Lung (tissue), 11 donors: ENCODE measurements at regions not wholly inside any gene's neighbourhood (a gene's known extent, or its start where the extent isn't known, plus 50 kb on each side); places are given as distances from the start of the nearest gene placed in this dataset.

ENCODE experiments used
- ATAC-seq: fragments of 200-7000 bp; cut with Tn5 transposase; one replicate; pipeline ENCODE4 v1.9.1; 2020; ENCODE audit warnings: moderate number of reproducible peaks; ENCODE audit not compliant: insufficient read depth, low FRiP score
- DNase-seq, 3 donors: peaks; one replicate each; pipeline ENCODE4 v3.0.0-alpha.2; 2013 to 2017
- H3K27ac ChIP-seq, 2 donors: one replicate each; pipeline ENCODE4 v1.5.1; 2013; ENCODE audit warnings: mild to moderate bottlenecking in 2 of 2, moderate library complexity in 2 of 2, control low read depth in 1 of 2, inconsistent platforms in 1 of 2, low read depth in 1 of 2, low read length in 1 of 2
- H3K27me3 ChIP-seq, 3 donors: one replicate each; pipeline ENCODE4 v1.5.1; 2013; ENCODE audit warnings: low read length in 2 of 3; ENCODE audit not compliant: control insufficient read depth in 3 of 3, insufficient read depth in 3 of 3
- H3K36me3 ChIP-seq, 4 donors: one replicate each; pipeline ENCODE4 v1.5.1; 2013; ENCODE audit warnings: low read length in 4 of 4, mild to moderate bottlenecking in 1 of 4, moderate library complexity in 1 of 4; ENCODE audit not compliant: control insufficient read depth in 4 of 4, insufficient read depth in 4 of 4
- H3K4me1 ChIP-seq, 5 donors: one replicate each; pipeline ENCODE4 v1.5.1; 2013; ENCODE audit warnings: low read length in 5 of 5, mild to moderate bottlenecking in 2 of 5, moderate library complexity in 1 of 5; ENCODE audit not compliant: control insufficient read depth in 5 of 5, insufficient read depth in 5 of 5
- H3K4me3 ChIP-seq: one replicate; pipeline ENCODE4 v1.5.1; 2013; ENCODE audit warnings: mild to moderate bottlenecking, control low read depth, moderate library complexity
- H3K9ac ChIP-seq, 2 donors: one replicate each; pipeline ENCODE4 v1.5.1; 2013; ENCODE audit warnings: low read length in 2 of 2, control low read depth in 1 of 2; ENCODE audit not compliant: insufficient read depth in 1 of 2
- H3K9me3 ChIP-seq, 4 donors: one replicate each; pipeline ENCODE4 v1.5.1; 2013; ENCODE audit warnings: low read length in 3 of 4, mild to moderate bottlenecking in 1 of 4, moderate library complexity in 1 of 4; ENCODE audit not compliant: control insufficient read depth in 4 of 4, insufficient read depth in 3 of 4
- WGBS, 2 donors: extraction: QIAGEN DNeasy Blood & Tissue Kit; methylation state at CpG; one replicate each; pipeline ENCODE4 v1.1.7; 2013; 5-methylcytosine and 5-hydroxymethylcytosine counted together
- TF ChIP-seq, protein P1 (sequence below): IDR thresholded peaks from 2 replicates; pipeline ENCODE4 v1.5.1; 2012; ENCODE audit warnings: mild to moderate bottlenecking; ENCODE audit errors: control extremely low read depth, extremely low read depth
- donor health status: control.
- donor health status: control.
- donor health status: Bipolar disorder and iron deficiency.
- donor health status: healthy.
- donor health status: DM: yes; HTN: yes; CAD: no.

DNA sequence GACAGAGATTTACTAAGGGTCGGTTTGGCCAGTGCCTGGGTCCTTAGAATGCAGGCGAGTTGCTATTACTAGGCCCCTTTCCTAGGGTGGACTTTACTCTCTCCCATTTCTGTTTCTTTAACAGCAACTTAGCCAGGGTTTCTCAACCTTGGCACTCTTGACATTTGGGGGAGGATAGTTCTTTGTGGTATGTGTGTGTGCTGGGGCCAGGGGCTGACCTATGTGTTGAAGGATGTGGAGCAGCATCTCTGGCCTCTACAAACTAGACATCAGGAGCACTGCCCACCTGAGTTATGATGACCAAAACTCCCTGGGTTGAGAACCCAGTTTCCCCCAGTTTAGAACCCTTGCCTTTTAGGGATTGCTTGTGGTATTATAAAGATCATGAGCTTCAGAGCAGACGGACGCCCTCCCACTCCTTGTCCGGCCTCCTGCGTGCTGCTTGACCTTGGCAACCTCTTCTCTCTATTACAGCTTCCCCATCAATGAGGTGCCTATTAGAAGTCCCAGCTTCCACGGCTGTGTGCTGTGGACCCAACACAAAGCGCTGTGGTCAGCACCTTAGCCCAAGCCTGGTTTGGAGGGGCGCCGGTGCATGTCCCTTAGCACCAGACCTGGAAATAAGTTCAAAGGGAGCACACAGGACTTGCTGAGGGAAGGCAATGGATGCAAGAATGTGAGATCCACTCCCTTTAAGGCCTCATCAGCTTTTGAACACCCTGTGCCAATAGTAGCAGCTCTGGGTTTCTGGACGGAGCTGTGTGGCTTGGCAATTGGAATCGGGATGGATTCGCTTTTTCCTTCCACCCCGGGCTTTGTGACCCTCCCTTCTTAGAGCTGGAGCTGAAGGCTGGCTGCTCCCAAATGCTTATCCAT is 239.2 kb upstream of the MAF start:
- H3K9ac ChIP-seq, result no peak overlapping the region
- peaks cover 0 to 58% (median 11%) of the 10 kb centered on the region in 5 donors for H3K4me1 ChIP-seq
- peak; percentile 35 for ATAC-seq
- TF ChIP-seq, protein P1, sequence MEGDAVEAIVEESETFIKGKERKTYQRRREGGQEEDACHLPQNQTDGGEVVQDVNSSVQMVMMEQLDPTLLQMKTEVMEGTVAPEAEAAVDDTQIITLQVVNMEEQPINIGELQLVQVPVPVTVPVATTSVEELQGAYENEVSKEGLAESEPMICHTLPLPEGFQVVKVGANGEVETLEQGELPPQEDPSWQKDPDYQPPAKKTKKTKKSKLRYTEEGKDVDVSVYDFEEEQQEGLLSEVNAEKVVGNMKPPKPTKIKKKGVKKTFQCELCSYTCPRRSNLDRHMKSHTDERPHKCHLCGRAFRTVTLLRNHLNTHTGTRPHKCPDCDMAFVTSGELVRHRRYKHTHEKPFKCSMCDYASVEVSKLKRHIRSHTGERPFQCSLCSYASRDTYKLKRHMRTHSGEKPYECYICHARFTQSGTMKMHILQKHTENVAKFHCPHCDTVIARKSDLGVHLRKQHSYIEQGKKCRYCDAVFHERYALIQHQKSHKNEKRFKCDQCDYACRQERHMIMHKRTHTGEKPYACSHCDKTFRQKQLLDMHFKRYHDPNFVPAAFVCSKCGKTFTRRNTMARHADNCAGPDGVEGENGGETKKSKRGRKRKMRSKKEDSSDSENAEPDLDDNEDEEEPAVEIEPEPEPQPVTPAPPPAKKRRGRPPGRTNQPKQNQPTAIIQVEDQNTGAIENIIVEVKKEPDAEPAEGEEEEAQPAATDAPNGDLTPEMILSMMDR, result no peak
- 74 to 80% methylated on average over 14 of the region's 14 CpGs for WGBS, 2 donors
- no peaks in the 10 kb centered on the region for H3K9me3 ChIP-seq
- peak overlapping the region in 1 of 2 donors; percentile 54 for H3K27ac ChIP-seq
- no peak overlapping the region for H3K4me3 ChIP-seq
- DNase-seq, result peak; percentile 93 to 98 (median 98)
- H3K27me3 ChIP-seq, result no peaks in the 10 kb centered on the region
- no peaks in the 10 kb centered on the region for H3K36me3 ChIP-seq

DNA sequence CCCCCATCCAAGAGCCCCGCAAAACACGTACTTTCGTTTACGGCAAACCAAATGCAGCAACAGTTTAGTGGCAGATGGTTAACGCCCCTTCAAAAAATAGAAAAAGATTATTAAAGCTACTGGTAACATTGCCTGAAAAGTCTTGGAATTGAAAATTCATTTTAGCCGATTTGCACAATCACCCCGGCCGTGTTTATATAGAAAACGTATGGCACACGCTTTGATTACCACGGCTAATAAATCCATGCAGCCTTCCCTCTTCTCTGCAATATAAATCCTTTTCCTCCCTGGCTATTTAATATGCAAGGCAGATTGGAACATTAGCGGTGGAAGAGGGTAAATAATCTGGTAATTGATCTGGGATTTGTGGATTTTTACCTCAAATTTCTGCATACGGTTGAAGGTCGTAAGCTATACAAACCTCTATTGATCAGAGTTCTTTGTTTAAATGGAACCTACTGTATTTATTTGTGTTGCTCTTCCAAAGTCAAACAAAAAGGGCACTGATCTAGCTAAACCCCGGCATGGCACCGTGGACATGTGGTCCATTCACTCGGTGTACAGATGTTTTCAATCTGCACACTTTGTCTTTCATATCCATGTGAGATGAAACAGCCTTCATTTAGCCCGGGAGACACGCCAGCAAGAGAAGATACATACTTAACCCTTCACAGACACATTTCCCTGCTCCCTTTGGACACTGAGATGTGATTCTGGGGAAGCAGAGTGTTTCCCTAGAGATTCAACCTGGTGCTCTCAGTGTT is 238.1 kb upstream of the MAF start:
- H3K4me3 ChIP-seq, result no peak overlapping the region
- 64 to 82% methylated on average over 19 of the region's 19 CpGs for WGBS, 2 donors
- TF ChIP-seq, protein P1, result no peak
- H3K9ac ChIP-seq, result peak overlapping the region in 1 of 2 donors; percentile 35
- DNase-seq, result peak; percentile 94 to 99 (median 99)
- no peaks in the 10 kb centered on the region for H3K9me3 ChIP-seq
- peak overlapping the region in 1 of 2 donors; percentile 32 for H3K27ac ChIP-seq
- H3K27me3 ChIP-seq, result no peaks in the 10 kb centered on the region
- H3K36me3 ChIP-seq, result no peaks in the 10 kb centered on the region
- ATAC-seq, result no peak
- H3K4me1 ChIP-seq, result peaks cover 0 to 58% (median 11%) of the 10 kb centered on the region in 5 donors

DNA sequence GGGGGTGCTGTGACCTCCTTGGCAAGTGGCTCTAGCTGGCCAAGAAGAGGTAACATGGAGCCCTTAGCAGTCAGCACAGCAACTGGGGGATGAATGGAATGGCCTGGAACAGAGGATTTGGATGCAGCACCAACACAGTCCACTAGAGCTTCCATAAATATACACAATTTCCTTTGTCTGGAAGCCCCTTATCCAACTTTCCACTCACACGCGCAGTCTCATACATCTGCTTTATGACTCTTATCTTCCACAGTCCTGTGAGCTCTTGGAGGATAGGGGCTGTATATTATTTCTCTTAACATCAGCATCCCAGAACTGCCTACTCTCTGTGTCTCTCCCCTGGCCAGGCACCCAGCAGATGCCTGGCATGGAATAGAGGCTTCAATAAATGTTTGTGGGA is 235.6 kb upstream of the MAF start:
- no peaks in the 10 kb centered on the region for H3K9me3 ChIP-seq
- TF ChIP-seq, protein P1, result no peak
- ATAC-seq, result no peak
- H3K36me3 ChIP-seq, result no peaks in the 10 kb centered on the region
- H3K4me1 ChIP-seq, result peaks cover 0 to 50% (median 9%) of the 10 kb centered on the region in 5 donors
- H3K27ac ChIP-seq, result no peak overlapping the region
- no peak overlapping the region for H3K9ac ChIP-seq
- WGBS, 2 donors, result 91 to 94% methylated on average over 2 of the region's 2 CpGs
- no peak for DNase-seq
- no peaks in the 10 kb centered on the region for H3K27me3 ChIP-seq
- H3K4me3 ChIP-seq, result no peak overlapping the region
